ENCODE measurements at regions not wholly inside any gene's neighbourhood (a gene's known extent, or its start where the extent isn't known, plus 50 kb on each side); places are given as distances from the start of the nearest gene placed in this dataset.

- no peak for TF ChIP-seq EZH2 (IDR thresholded peaks at IDR 0.05; ENCODE audit: borderline replicate concordance, low read depth, low read length, severe bottlenecking)
- no peak for TF ChIP-seq CTCF (IDR thresholded peaks at IDR 0.05; ENCODE audit: extremely low read depth in 1 of 2, insufficient read depth in 1 of 2, low read depth in 1 of 2, low read length in 2 of 2)
- no peak for TF ChIP-seq POLR2A (IDR thresholded peaks at IDR 0.05; ENCODE audit: low read depth, low read length)
- no peak for TF ChIP-seq POLR2AphosphoS5 (IDR thresholded peaks at IDR 0.05; ENCODE audit: insufficient read depth, low read depth, low read length)
- no peak for TF ChIP-seq MYC (IDR thresholded peaks at IDR 0.05; ENCODE audit: low read depth, low read length)
- no peak for TF ChIP-seq GATA2 (IDR thresholded peaks at IDR 0.05; ENCODE audit: insufficient read depth, insufficient read length, low read depth, low read length)
- no peak for TF ChIP-seq MAX (IDR thresholded peaks at IDR 0.05; ENCODE audit: insufficient read depth, insufficient read length)
- no peak for TF ChIP-seq JUN (IDR thresholded peaks at IDR 0.05; ENCODE audit: borderline replicate concordance, insufficient read depth, insufficient read length, low read depth)
Measured at GRCh38 chr2:195331966-195332365, 325.1 kb upstream of the SLC39A10 start.

All from endothelial cell of umbilical vein (primary cell).